SU-DHL-6 (cell line): ENCODE measurements at regions not wholly inside any gene's neighbourhood (a gene's known extent, or its start where the extent isn't known, plus 50 kb on each side); places are given as distances from the start of the nearest gene placed in this dataset.

Source experiments
- CTCF ChIP-seq: fragments of 200-600 bp; sonication (generic); IDR thresholded peaks from one replicate; pipeline ENCODE4 v1.5.1; 2017; ENCODE audit warnings: antibody characterized with exemption, mild to moderate bottlenecking, low read length, moderate library complexity; ENCODE audit not compliant: insufficient read depth, poor library complexity, severe bottlenecking
- EZH2phosphoT487 ChIP-seq: fragments of 200-600 bp; sonication (generic), shearing (Covaris generic); conservative IDR thresholded peaks from 2 replicates; pipeline ENCODE4 v1.6.1; 2018; ENCODE audit warnings: mild to moderate bottlenecking, antibody characterized with exemption, low read length, moderate library complexity, mixed read lengths

GRCh38 chr19:21638776-21639175 is 128.6 kb downstream of the ZNF100 start:
- no peak for TF ChIP-seq CTCF
- no peak for TF ChIP-seq EZH2phosphoT487
